Endothelial cell of umbilical vein (primary cell): ENCODE measurements at regions not wholly inside any gene's neighbourhood (a gene's known extent, or its start where the extent isn't known, plus 50 kb on each side); places are given as distances from the start of the nearest gene placed in this dataset.

Source experiments
- BruUV-seq: library from RNA; stranded (reverse); fragments of 400-500 nt; replicated peaks from 2 replicates; lab custom pipeline; 2021; lab: Mats Ljungman, UMichigan
- CTCF ChIA-PET: fragments of 300-600, 350-600 bp; sonication (Branson Sonifier 250); formaldehyde crosslinking; loops from one replicate; lab custom pipeline; 2021; ENCODE audit warnings: antibody characterized with exemption, inconsistent platforms; lab: Charles Lee
- POLR2A ChIA-PET: fragments of 300-600, 350-600 bp; sonication (Branson Sonifier 250); formaldehyde crosslinking; loops from one replicate; lab custom pipeline; 2021; ENCODE audit warnings: antibody characterized with exemption, inconsistent platforms; lab: Charles Lee
- DNase-seq: peaks from one replicate; pipeline ENCODE4 v3.0.0-alpha.2; 2011; ENCODE audit warnings: low read depth, low spot score
- FAIRE-seq: peaks from 2 replicates; lab custom pipeline; 2011; peaks lifted over from hg19 to GRCh38; lab: Jason Lieb, UNC
- H2AFZ ChIP-seq: 2 replicates; pipeline ENCODE4 v1.6.0; 2012; ENCODE audit warnings: low read depth, low read length, control low read depth, inconsistent platforms
- H3K27ac ChIP-seq: 2 replicates; pipeline ENCODE4 v1.5.1; 2011; ENCODE audit warnings: low read depth, mild to moderate bottlenecking, control low read depth, low read length, moderate library complexity; ENCODE audit not compliant: insufficient read depth
- H3K27me3 ChIP-seq, 2 experiments: 2 replicates each; pipeline versions ENCODE4 v1.6.0 to v1.6.1; 2011; ENCODE audit warnings: low read length in 2 of 2, mixed read lengths in 1 of 2; ENCODE audit not compliant: control insufficient read depth in 2 of 2, insufficient read depth in 2 of 2
- H3K36me3 ChIP-seq, 2 experiments: 2 replicates in 1 of 2; 3 replicates in 1 of 2; pipeline ENCODE4 v1.5.1; 2011; ENCODE audit warnings: low read length in 2 of 2, mild to moderate bottlenecking in 1 of 2, moderate library complexity in 1 of 2; ENCODE audit not compliant: control insufficient read depth in 2 of 2, insufficient read depth in 2 of 2; ENCODE audit errors: extremely low read depth in 1 of 2
- H3K4me1 ChIP-seq: 3 replicates; pipeline ENCODE4 v1.5.1; 2011; ENCODE audit warnings: mild to moderate bottlenecking, low read length; ENCODE audit not compliant: control insufficient read depth, insufficient read depth; ENCODE audit errors: extremely low read depth
- H3K4me2 ChIP-seq: 2 replicates; pipeline ENCODE4 v1.6.1; 2011; ENCODE audit warnings: low read length, control low read depth, mixed read lengths; ENCODE audit not compliant: insufficient read depth
- H3K4me3 ChIP-seq, 3 experiments: fragments of 200-600 bp in 1 of 3; sonication (generic), shearing (Covaris generic) in 1 of 3; replicated peaks in 1 of 3; 2 replicates each; pipeline ENCODE4 v1.5.1; 2011 to 2016; ENCODE audit warnings: control low read depth in 3 of 3, low read length in 3 of 3, mild to moderate bottlenecking in 2 of 3, inconsistent platforms in 1 of 3, low read depth in 1 of 3, moderate library complexity in 1 of 3; ENCODE audit not compliant: insufficient read depth in 1 of 3
- H3K79me2 ChIP-seq: 2 replicates; pipeline ENCODE4 v1.6.0; 2012; ENCODE audit warnings: low read length, inconsistent platforms; ENCODE audit not compliant: control insufficient read depth, insufficient read depth
- H3K9ac ChIP-seq: replicated peaks from 2 replicates; pipeline ENCODE3; 2011; ENCODE audit warnings: low read length, control low read depth; ENCODE audit not compliant: insufficient read depth; ENCODE audit errors: extremely low read depth
- H3K9me1 ChIP-seq: replicated peaks from 3 replicates; pipeline ENCODE4 v1.6.0; 2011; ENCODE audit warnings: mild to moderate bottlenecking, low read length; ENCODE audit not compliant: control insufficient read depth, insufficient read depth; ENCODE audit errors: extremely low read depth
- H3K9me3 ChIP-seq: replicated peaks from 2 replicates; pipeline ENCODE4 v1.5.1; 2012; ENCODE audit warnings: low read length, inconsistent platforms; ENCODE audit not compliant: control insufficient read depth, insufficient read depth
- H4K20me1 ChIP-seq: replicated peaks from 2 replicates; pipeline ENCODE3; 2011; ENCODE audit warnings: mild to moderate bottlenecking, low read length; ENCODE audit not compliant: control insufficient read depth, insufficient read depth; ENCODE audit errors: extremely low read depth
- CTCF ChIP-seq, 2 donors: IDR thresholded peaks; 1 replicate in 1 of 2; 2 replicates in 1 of 2; pipeline ENCODE4 v1.5.1; 2011; ENCODE audit warnings: low read length in 2 of 2, mild to moderate bottlenecking in 2 of 2, moderate library complexity in 2 of 2, control low read depth in 1 of 2, inconsistent platforms in 1 of 2, low read depth in 1 of 2; ENCODE audit not compliant: insufficient read depth in 1 of 2; ENCODE audit errors: extremely low read depth in 1 of 2
- EZH2 ChIP-seq: IDR thresholded peaks from 2 replicates; pipeline ENCODE4 v1.6.1; 2012; ENCODE audit warnings: borderline replicate concordance, low read depth, mild to moderate bottlenecking, moderate library complexity, low read length, inconsistent platforms; ENCODE audit not compliant: severe bottlenecking
- FOS ChIP-seq: IDR thresholded peaks from 2 replicates; pipeline ENCODE4 v1.6.1; 2011; ENCODE audit warnings: mild to moderate bottlenecking, low read length, moderate library complexity, borderline replicate concordance; ENCODE audit not compliant: insufficient read depth
- GATA2 ChIP-seq: IDR thresholded peaks from 2 replicates; pipeline ENCODE4 v1.7.0; 2011; ENCODE audit warnings: low read depth, mild to moderate bottlenecking, moderate library complexity, mixed read lengths, low read length; ENCODE audit not compliant: insufficient read length, insufficient read depth
- JUN ChIP-seq: IDR thresholded peaks from 2 replicates; pipeline ENCODE4 v1.6.1; 2011; ENCODE audit warnings: borderline replicate concordance, low read depth; ENCODE audit not compliant: insufficient read length, insufficient read depth
- MAX ChIP-seq: IDR thresholded peaks from 2 replicates; pipeline ENCODE4 v1.6.1; 2011; ENCODE audit not compliant: insufficient read depth, insufficient read length
- MYC ChIP-seq: IDR thresholded peaks from one replicate; pipeline ENCODE4 v1.6.1; 2011; ENCODE audit warnings: mild to moderate bottlenecking, low read depth, low read length
- POLR2A ChIP-seq: IDR thresholded peaks from 2 replicates; pipeline ENCODE4 v1.6.1; 2012; ENCODE audit warnings: low read depth, mild to moderate bottlenecking, control low read depth, low read length
- POLR2AphosphoS5 ChIP-seq: IDR thresholded peaks from 2 replicates; pipeline ENCODE4 v1.6.1; 2012; ENCODE audit warnings: low read depth, mild to moderate bottlenecking, control low read depth, low read length, moderate library complexity; ENCODE audit not compliant: insufficient read depth
- dilution Hi-C: fragments of 300-500 bp; cut with MboI; formaldehyde crosslinking; loops from one replicate; pipeline ENCODE4 v1.15.0; 2019; ENCODE audit warnings: low sequenced_read_pairs; ENCODE audit not compliant: extremely low pct_ligation_motif_present
- intact Hi-C: fragments of 100-400 bp; cut with micrococcal nuclease; formaldehyde crosslinking; loops from one replicate; pipeline ENCODE4 v1.10.0; 2022

DNA sequence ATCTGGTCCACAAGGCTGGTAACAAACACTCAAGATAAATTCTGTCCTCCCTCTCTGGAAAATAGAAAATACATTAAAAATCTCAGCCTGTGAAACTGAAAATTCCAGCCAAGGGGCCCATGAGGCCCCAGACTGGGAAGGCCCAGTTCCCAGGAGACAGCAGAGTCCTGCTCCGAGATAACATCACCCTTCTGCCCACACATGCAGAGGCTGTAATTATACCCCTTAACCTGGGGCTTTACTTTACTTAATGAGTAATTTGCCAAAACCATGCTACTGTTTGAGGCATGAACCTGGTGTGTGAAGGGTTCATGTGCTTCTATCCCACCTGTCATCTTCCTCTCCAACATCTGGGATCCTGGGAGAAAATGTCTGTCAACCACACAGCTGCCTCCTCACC, 398.9 kb upstream of the SULF2 start:
- Histone ChIP-seq H3K36me3 (no peaks in the 10 kb centered on the region), H3K27me3 (no peaks in the 10 kb centered on the region), H3K9me1 (no peaks in the 10 kb centered on the region), H4K20me1 (no peaks in the 10 kb centered on the region), H3K79me2 (no peaks in the 10 kb centered on the region), H3K4me2 (no peak overlapping the region), H3K4me1 (no peaks in the 10 kb centered on the region), H2AFZ (no peak overlapping the region), H3K4me3 (no peak overlapping the region), H3K9ac (no peak overlapping the region), H3K9me3 (no peaks in the 10 kb centered on the region), H3K27ac (no peak overlapping the region)
- dilution Hi-C loops (no loop called here), intact Hi-C loops (no loop called here)
- BruUV-seq, result no TSS peak
- TF ChIP-seq POLR2A (no peak), JUN (no peak), CTCF (IDR thresholded peaks at IDR 0.05; ENCODE audit: extremely low read depth in 1 of 2, insufficient read depth in 1 of 2, low read depth in 1 of 2, low read length in 2 of 2) (no peak), MAX (no peak), POLR2AphosphoS5 (no peak), FOS (no peak), MYC (no peak), GATA2 (no peak), EZH2 (no peak)
- no peak for DNase-seq
- ChIA-PET CTCF (no interaction called here), POLR2A (no interaction called here)
- FAIRE-seq, result no peak
